ENCODE measurements at regions not wholly inside any gene's neighbourhood (a gene's known extent, or its start where the extent isn't known, plus 50 kb on each side); places are given as distances from the start of the nearest gene placed in this dataset.

GRCh38 chr3:151999936-152000335 lies 126.5 kb downstream of the SUCNR1 start:
- H3K9ac ChIP-seq (ENCODE audit: low read length): no peak overlapping the region
- no peak overlapping the region for H3K27ac ChIP-seq (ENCODE audit: low read length)
- H4K20me1 ChIP-seq (ENCODE audit: insufficient read depth, low read length): no peaks in the 10 kb centered on the region
- no peak overlapping the region for H3K4me2 ChIP-seq (ENCODE audit: low read depth, low read length)
- no peaks in the 10 kb centered on the region for H3K4me1 ChIP-seq (ENCODE audit: low read length)
- H3K9me2 ChIP-seq (replicated peaks; ENCODE audit: insufficient read depth, low read length): no peaks in the 10 kb centered on the region
- no peaks in the 10 kb centered on the region for H3K79me2 ChIP-seq (ENCODE audit: low read length)
- H3K36me3 ChIP-seq (replicated peaks; ENCODE audit: insufficient read depth, low read length): no peaks in the 10 kb centered on the region
- no peaks in the 10 kb centered on the region for H3F3A ChIP-seq (ENCODE audit: insufficient read depth, low read length)
- DNase-seq: no peak
- H3K4me3 ChIP-seq (ENCODE audit: low read length): no peak overlapping the region
- no peaks in the 10 kb centered on the region for H3K9me3 ChIP-seq (replicated peaks; ENCODE audit: insufficient read depth, low read length)
- TF ChIP-seq, protein P1, sequence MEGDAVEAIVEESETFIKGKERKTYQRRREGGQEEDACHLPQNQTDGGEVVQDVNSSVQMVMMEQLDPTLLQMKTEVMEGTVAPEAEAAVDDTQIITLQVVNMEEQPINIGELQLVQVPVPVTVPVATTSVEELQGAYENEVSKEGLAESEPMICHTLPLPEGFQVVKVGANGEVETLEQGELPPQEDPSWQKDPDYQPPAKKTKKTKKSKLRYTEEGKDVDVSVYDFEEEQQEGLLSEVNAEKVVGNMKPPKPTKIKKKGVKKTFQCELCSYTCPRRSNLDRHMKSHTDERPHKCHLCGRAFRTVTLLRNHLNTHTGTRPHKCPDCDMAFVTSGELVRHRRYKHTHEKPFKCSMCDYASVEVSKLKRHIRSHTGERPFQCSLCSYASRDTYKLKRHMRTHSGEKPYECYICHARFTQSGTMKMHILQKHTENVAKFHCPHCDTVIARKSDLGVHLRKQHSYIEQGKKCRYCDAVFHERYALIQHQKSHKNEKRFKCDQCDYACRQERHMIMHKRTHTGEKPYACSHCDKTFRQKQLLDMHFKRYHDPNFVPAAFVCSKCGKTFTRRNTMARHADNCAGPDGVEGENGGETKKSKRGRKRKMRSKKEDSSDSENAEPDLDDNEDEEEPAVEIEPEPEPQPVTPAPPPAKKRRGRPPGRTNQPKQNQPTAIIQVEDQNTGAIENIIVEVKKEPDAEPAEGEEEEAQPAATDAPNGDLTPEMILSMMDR (IDR thresholded peaks at IDR 0.05; ENCODE audit: low read length): no peak
- TF ChIP-seq EZH2phosphoT487 (IDR thresholded peaks at IDR 0.05; ENCODE audit: low read length): no peak
- TF ChIP-seq EZH2 (optimal IDR thresholded peaks at IDR 0.05; ENCODE audit: low read depth, low read length): no peak
- no peaks in the 10 kb centered on the region for H3K27me3 ChIP-seq (replicated peaks; ENCODE audit: insufficient read depth, low read length)
- no peak overlapping the region for H2AFZ ChIP-seq (ENCODE audit: low read length)

GRCh38 chr3:152011812-152012735 lies 138.6 kb downstream of the SUCNR1 start:
- no peaks in the 10 kb centered on the region for H3K9me3 ChIP-seq (replicated peaks; ENCODE audit: insufficient read depth, low read length)
- no peak overlapping the region for H3K4me2 ChIP-seq (ENCODE audit: low read depth, low read length)

GRCh38 chr3:152019508-152019907 lies 146.1 kb downstream of the SUCNR1 start:
- H3K9me2 ChIP-seq (replicated peaks; ENCODE audit: insufficient read depth, low read length): no peaks in the 10 kb centered on the region
- no peak overlapping the region for H3K4me2 ChIP-seq (ENCODE audit: low read depth, low read length)
- H3K9me3 ChIP-seq (replicated peaks; ENCODE audit: insufficient read depth, low read length): no peaks in the 10 kb centered on the region
- H3K9ac ChIP-seq (ENCODE audit: low read length): no peak overlapping the region
- H3F3A ChIP-seq (ENCODE audit: insufficient read depth, low read length): no peaks in the 10 kb centered on the region
- H3K79me2 ChIP-seq (ENCODE audit: low read length): no peaks in the 10 kb centered on the region
- no peak overlapping the region for H2AFZ ChIP-seq (ENCODE audit: low read length)
- no peak for TF ChIP-seq EZH2 (optimal IDR thresholded peaks at IDR 0.05; ENCODE audit: low read depth, low read length)
- TF ChIP-seq, protein P1 (IDR thresholded peaks at IDR 0.05; ENCODE audit: low read length): no peak
- no peak for TF ChIP-seq EZH2phosphoT487 (IDR thresholded peaks at IDR 0.05; ENCODE audit: low read length)
- DNase-seq: no peak
- no peaks in the 10 kb centered on the region for H3K4me1 ChIP-seq (ENCODE audit: low read length)
- no peak overlapping the region for H3K27ac ChIP-seq (ENCODE audit: low read length)
- H4K20me1 ChIP-seq (ENCODE audit: insufficient read depth, low read length): no peaks in the 10 kb centered on the region
- no peaks in the 10 kb centered on the region for H3K36me3 ChIP-seq (replicated peaks; ENCODE audit: insufficient read depth, low read length)
- H3K27me3 ChIP-seq (replicated peaks; ENCODE audit: insufficient read depth, low read length): no peaks in the 10 kb centered on the region
- H3K4me3 ChIP-seq (ENCODE audit: low read length): no peak overlapping the region

More at GRCh38 chr3:152011812-152012735, 138.6 kb downstream of the SUCNR1 start:
- Histone ChIP-seq H3K79me2 (ENCODE audit: low read length) (no peaks in the 10 kb centered on the region), H2AFZ (ENCODE audit: low read length) (no peak overlapping the region), H3K9me2 (replicated peaks; ENCODE audit: insufficient read depth, low read length) (no peaks in the 10 kb centered on the region), H3K27me3 (replicated peaks; ENCODE audit: insufficient read depth, low read length) (no peaks in the 10 kb centered on the region), H3K4me1 (ENCODE audit: low read length) (no peaks in the 10 kb centered on the region), H4K20me1 (ENCODE audit: insufficient read depth, low read length) (no peaks in the 10 kb centered on the region), H3K36me3 (replicated peaks; ENCODE audit: insufficient read depth, low read length) (no peaks in the 10 kb centered on the region), H3K4me3 (ENCODE audit: low read length) (no peak overlapping the region), H3K27ac (ENCODE audit: low read length) (no peak overlapping the region), H3K9ac (ENCODE audit: low read length) (no peak overlapping the region), H3F3A (ENCODE audit: insufficient read depth, low read length) (no peaks in the 10 kb centered on the region)
- TF ChIP-seq, protein P1 (IDR thresholded peaks at IDR 0.05; ENCODE audit: low read length): no peak
- TF ChIP-seq EZH2 (optimal IDR thresholded peaks at IDR 0.05; ENCODE audit: low read depth, low read length) (no peak), EZH2phosphoT487 (IDR thresholded peaks at IDR 0.05; ENCODE audit: low read length) (no peak)
- no peak for DNase-seq

Data from MM.1S (cell line).